Heart right ventricle (tissue), 16 donors: ENCODE measurements at regions not wholly inside any gene's neighbourhood (a gene's known extent, or its start where the extent isn't known, plus 50 kb on each side); places are given as distances from the start of the nearest gene placed in this dataset.

Experiments used
- ATAC-seq, 8 donors: fragments of 200-7000 bp; cut with Tn5 transposase; one replicate each; pipeline ENCODE4 v1.9.1; 2020; ENCODE audit warnings: mild to moderate bottlenecking in 8 of 8, moderate library complexity in 8 of 8, moderate number of reproducible peaks in 1 of 8
- DNase-seq, 2 donors: peaks; one replicate each; pipeline ENCODE4 v3.0.0-alpha.2; 2020
- H3K27ac ChIP-seq, 10 donors: fragments of 200-600 bp; sonication (generic) in 2 of 10; one replicate each; pipeline versions ENCODE4 v1.5.0 to v1.8.0; 2020 to 2022; ENCODE audit warnings: mild to moderate bottlenecking in 3 of 10
- H3K27me3 ChIP-seq, 7 donors: fragments of 200-600 bp; one replicate each; pipeline ENCODE4 v1.8.0; 2021 to 2022; ENCODE audit warnings: mild to moderate bottlenecking in 2 of 7
- H3K36me3 ChIP-seq, 9 donors: fragments of 200-600 bp; sonication (generic) in 1 of 9; one replicate each; pipeline versions ENCODE4 v1.5.0 to v1.8.0; 2020 to 2022; ENCODE audit warnings: mild to moderate bottlenecking in 2 of 9
- H3K4me1 ChIP-seq, 9 donors: fragments of 200-600 bp; sonication (generic) in 1 of 9; one replicate each; pipeline versions ENCODE4 v1.5.0 to v1.8.0; 2020 to 2022; ENCODE audit warnings: mild to moderate bottlenecking in 4 of 9
- H3K4me3 ChIP-seq, 10 donors: fragments of 200-600 bp; sonication (generic) in 2 of 10; one replicate each; pipeline versions ENCODE4 v1.5.0 to v1.8.0; 2020 to 2022; ENCODE audit warnings: mild to moderate bottlenecking in 7 of 10, moderate library complexity in 2 of 10
- H3K9me3 ChIP-seq, 11 donors: fragments of 200-600 bp in 10 of 11; sonication (generic) in 2 of 11; one replicate each; pipeline versions ENCODE4 v1.5.0 to v1.8.0; 2013 to 2022; ENCODE audit warnings: mild to moderate bottlenecking in 2 of 11, control low read depth in 1 of 11, moderate library complexity in 1 of 11
- CTCF ChIP-seq, 9 donors: fragments of 200-600 bp; sonication (generic) in 2 of 9; IDR thresholded peaks; one replicate each; pipeline versions ENCODE4 v1.5.0 to v1.8.0; 2021 to 2022; ENCODE audit warnings: antibody characterized with exemption in 9 of 9, mild to moderate bottlenecking in 5 of 9, moderate library complexity in 1 of 9
- WGBS, 2 donors: extraction: QIAGEN DNeasy Blood & Tissue Kit; methylation state at CpG; one replicate each; pipeline ENCODE4 v1.1.7; 2013; ENCODE audit warnings: inconsistent platforms in 1 of 2; 5-methylcytosine and 5-hydroxymethylcytosine counted together
- intact Hi-C, 10 donors: fragments of 100-400 bp; cut with DNase I; formaldehyde crosslinking; loops; one replicate each; pipeline versions ENCODE4 v1.11.1 to v1.14.2; 2022
- donor health status: Arrhythmogenic right ventricular cardiomyopathy.
- donor health status: ischemic (EF 13 %, LVEDD 7.1; RV severe dilation, severe dysfunction).
- donor health status: healthy with polysubstance abuse.
- donor health status: DM: no; HTN: yes; CAD: no.
- donor health status: DM: no; HTN: no; CAD: no.
- donor health status: ischemic (EF 25% LVEDD 6.9; RV normal size, moderate dysfunction).
- donor health status: ischemic (EF 25% LVEDD 5.7; RV mildly dilated, moderate dysfunction).
- donor health status: healthy.
- donor health status: DM: yes; HTN: yes; CAD: no.
- donor health status: Ischemic cardiomyopathy.
- donor health status: ischemic (EF 35%, LVEDD 5.7; RV mildly dilated, moderate dysfunction).
- donor health status: nonischemic (EF 11% LVEDD 7.7; RV severe dilation, severe dysfunction).
- donor health status: DM: yes; HTN: yes; CAD: no.
- donor health status: PGD.
- donor health status: ischemic (EF 29% LVEDD 5.4; RV normal size, mild dysfunction).
- donor health status: nonischemic (EF 23%, LVEDD 6.1; RV moderate dilation, normal function).

- WGBS, 2 donors = 73 to 80% methylated on average over 3 of the region's 3 CpGs
- no peaks in the 10 kb centered on the region for H3K36me3 ChIP-seq
- no peak for TF ChIP-seq CTCF (IDR thresholded peaks at IDR 0.05)
- H3K4me1 ChIP-seq = no peaks in the 10 kb centered on the region
- DNase-seq (no peak), ATAC-seq (no peak)
- H3K27me3 ChIP-seq = no peaks in the 10 kb centered on the region
- intact Hi-C loops = no loop called here
- no peaks in the 10 kb centered on the region for H3K9me3 ChIP-seq
- no peak overlapping the region for H3K4me3 ChIP-seq
- H3K27ac ChIP-seq = no peak overlapping the region
Measured at GRCh38 chr18:1710114-1710513, 805.4 kb downstream of the ADCYAP1 start.

GRCh38 chr18:1732143-1732542 lies 827.5 kb downstream of the ADCYAP1 start:
- Histone ChIP-seq H3K36me3 (no peaks in the 10 kb centered on the region), H3K4me3 (no peak overlapping the region), H3K27ac (no peak overlapping the region), H3K4me1 (no peaks in the 10 kb centered on the region), H3K27me3 (no peaks in the 10 kb centered on the region), H3K9me3 (no peaks in the 10 kb centered on the region)
- WGBS, 2 donors = 82 to 85% methylated on average over 3 of the region's 3 CpGs
- intact Hi-C loops = no loop called here
- DNase-seq = no peak
- TF ChIP-seq CTCF (IDR thresholded peaks at IDR 0.05) = no peak
- no peak for ATAC-seq

GRCh38 chr18:1746131-1746530 lies 825.2 kb downstream of the METTL4 start:
- no peaks in the 10 kb centered on the region for H3K36me3 ChIP-seq
- no peak for ATAC-seq
- no peak for TF ChIP-seq CTCF (IDR thresholded peaks at IDR 0.05)
- no peak overlapping the region for H3K4me3 ChIP-seq
- no peaks in the 10 kb centered on the region for H3K4me1 ChIP-seq
- intact Hi-C loops = no loop called here
- H3K27me3 ChIP-seq = no peaks in the 10 kb centered on the region
- H3K9me3 ChIP-seq = no peaks in the 10 kb centered on the region
- no peak for DNase-seq
- H3K27ac ChIP-seq = no peak overlapping the region

GRCh38 chr18:1751249-1751648 lies 820.1 kb downstream of the METTL4 start:
- ATAC-seq = no peak

More at GRCh38 chr18:1751249-1751648, 820.1 kb downstream of the METTL4 start:
- Histone ChIP-seq H3K4me1 (no peaks in the 10 kb centered on the region), H3K27ac (no peak overlapping the region), H3K27me3 (no peaks in the 10 kb centered on the region), H3K4me3 (no peak overlapping the region), H3K36me3 (no peaks in the 10 kb centered on the region), H3K9me3 (no peaks in the 10 kb centered on the region)
- intact Hi-C loops = loop anchor here in 1 of 10 donors (10.0 kb wide), 1 partner anchor 64 kb away; no protein-coding TSS in a partner anchor
- TF ChIP-seq CTCF (IDR thresholded peaks at IDR 0.05) = no peak
- 38 to 47% methylated on average over 1 of the region's 1 CpG for WGBS, 2 donors
- no peak for DNase-seq
